ENCODE measurements at regions not wholly inside any gene's neighbourhood (a gene's known extent, or its start where the extent isn't known, plus 50 kb on each side); places are given as distances from the start of the nearest gene placed in this dataset.

GRCh38 chr5:3694819-3695218 lies 99.2 kb downstream of the IRX1 start:
- Mint-ChIP-seq H3K4me3 (no peak overlapping the region), H3K27ac (no peak overlapping the region), H3K36me3 (ENCODE audit: low read depth) (no peaks in the 10 kb centered on the region), H3K27me3 (ENCODE audit: insufficient read depth, low read depth, poor library complexity) (no peaks in the 10 kb centered on the region), H3K9me3 (no peaks in the 10 kb centered on the region), H3K4me1 (peaks cover 10% of the 10 kb centered on the region; the same call in 2 of the 3 replicates)
- Histone ChIP-seq H3K27me3 (ENCODE audit: insufficient read depth) (no peaks in the 10 kb centered on the region), H3K36me3 (ENCODE audit: insufficient read depth) (no peaks in the 10 kb centered on the region), H3F3A (replicated peaks; ENCODE audit: low read depth) (no peaks in the 10 kb centered on the region), H3K4me1 (ENCODE audit: insufficient read depth) (peaks cover 7% of the 10 kb centered on the region; the same call in 1 of the 2 replicates), H3K27ac (ENCODE audit: low read depth) (no peak overlapping the region), H3K4me2 (no peak overlapping the region), H4K20me1 (replicated peaks; ENCODE audit: insufficient read depth) (no peaks in the 10 kb centered on the region), H3K9me2 (ENCODE audit: insufficient read depth) (no peaks in the 10 kb centered on the region; the same call in 1 of the 2 replicates), H3K79me2 (replicated peaks; ENCODE audit: insufficient read depth) (no peaks in the 10 kb centered on the region), H2AFZ (no peak overlapping the region), H3K4me3 (no peak overlapping the region)
- ATAC-seq (no peak), DNase-seq (ENCODE audit: low spot score) (no peak)
- no peak for TF ChIP-seq NANOG (IDR thresholded peaks at IDR 0.05; ENCODE audit: borderline replicate concordance)
- TF ChIP-seq ETS1 (IDR thresholded peaks at IDR 0.05), result no peak
- TF ChIP-seq JUNB (IDR thresholded peaks at IDR 0.05; ENCODE audit: unreplicated experiment), result no peak
- no peak for TF ChIP-seq CTCF (conservative IDR thresholded peaks at IDR 0.05; ENCODE audit: low read depth in 2 of 2)
- TF ChIP-seq EZH2 (IDR thresholded peaks at IDR 0.05; ENCODE audit: low read depth, unreplicated experiment), result no peak
- no peak for TF ChIP-seq ZNF331 (CRISPR knock-in tag; IDR thresholded peaks at IDR 0.05; ENCODE audit: low read depth)
- no peak for TF ChIP-seq CREB1 (CRISPR knock-in tag; IDR thresholded peaks at IDR 0.05; ENCODE audit: low read depth)
- no peak for TF ChIP-seq REST (IDR thresholded peaks at IDR 0.05; ENCODE audit: unreplicated experiment)
- no peak for TF ChIP-seq POLR2AphosphoS5 (IDR thresholded peaks at IDR 0.05; ENCODE audit: low read depth)
- no peak for TF ChIP-seq EZH2phosphoT487 (IDR thresholded peaks at IDR 0.05; ENCODE audit: unreplicated experiment)
- TF ChIP-seq ZNF114 (CRISPR knock-in tag; IDR thresholded peaks at IDR 0.05), result no peak

All from GM23338 (cell line).